ENCODE measurements at regions not wholly inside any gene's neighbourhood (a gene's known extent, or its start where the extent isn't known, plus 50 kb on each side); places are given as distances from the start of the nearest gene placed in this dataset.
"Not testable (repeated sequence)": the region's sequence is repeated elsewhere in the genome, so short reads cannot be mapped to it uniquely, and the experiment has no call there.

GRCh38 chr6:27773542-27774263 is 138.5 kb downstream of the OR2B2 start:
- DNase-seq, result not testable (repeated sequence)

DNA sequence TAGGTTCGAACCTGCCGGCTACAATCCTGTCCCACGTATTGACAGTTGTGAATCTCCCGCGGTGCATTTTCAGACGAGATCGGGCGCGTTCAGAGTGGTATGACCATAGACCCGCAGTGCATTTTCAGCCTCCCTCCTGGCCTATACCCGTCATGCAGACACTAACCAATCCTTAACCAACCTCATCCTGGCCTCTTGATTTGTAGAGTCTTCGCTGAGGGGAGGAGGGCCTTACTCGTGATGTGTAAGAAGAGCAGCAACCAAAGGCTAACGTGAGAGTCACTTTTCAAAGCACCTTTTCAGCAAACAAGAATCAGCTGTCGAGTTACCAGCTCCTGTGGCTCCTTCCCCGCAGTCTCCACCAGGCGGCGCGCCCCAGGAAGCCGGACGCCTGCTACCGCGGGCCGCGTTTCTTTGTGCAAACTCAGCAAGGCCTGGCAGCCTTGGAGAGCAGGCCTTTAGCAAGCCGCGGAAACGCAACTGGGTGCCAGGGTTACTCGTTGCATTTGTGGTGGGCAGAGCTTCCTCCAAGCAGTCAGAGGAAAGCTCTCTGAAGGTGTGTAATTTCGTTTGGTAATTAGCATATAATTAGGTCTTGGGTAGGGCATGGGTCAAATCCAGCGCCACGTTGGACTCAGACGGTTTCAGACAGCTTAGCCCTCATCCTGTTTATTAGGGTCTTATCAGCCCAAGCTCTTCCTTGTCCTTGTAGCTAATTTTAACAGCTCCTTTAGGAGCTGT is 139.8 kb downstream of the OR2B2 start:
- DNase-seq, result peak; percentile 85

GRCh38 chr6:27771235-27771634 is 141.0 kb downstream of the OR2B2 start:
- DNase-seq, result no peak

GRCh38 chr6:27770724-27771123 is 141.5 kb downstream of the OR2B2 start:
- no peak for DNase-seq

DNA sequence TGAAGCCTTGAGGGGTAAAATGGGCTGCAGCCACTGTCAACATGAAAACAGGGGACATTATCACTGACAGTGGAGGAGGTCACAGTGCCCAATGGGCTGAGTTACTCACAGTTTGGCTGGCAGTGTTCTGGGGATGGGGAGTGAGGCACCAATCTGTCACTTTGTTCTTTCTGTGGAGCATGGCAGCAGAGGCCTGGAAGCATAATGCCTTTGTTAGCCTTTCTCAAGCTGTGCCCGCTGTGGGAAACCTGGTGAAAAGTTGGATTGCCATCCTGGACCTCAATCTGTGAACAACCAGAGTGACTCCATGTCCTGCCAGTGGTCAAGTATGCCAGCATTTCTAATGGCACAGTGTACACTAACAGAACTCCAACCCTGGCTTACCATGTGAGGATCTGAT is 143.6 kb downstream of the OR2B2 start:
- no peak for DNase-seq

GRCh38 chr6:27767851-27768250 is 144.3 kb downstream of the OR2B2 start:
- no peak for DNase-seq

DNA sequence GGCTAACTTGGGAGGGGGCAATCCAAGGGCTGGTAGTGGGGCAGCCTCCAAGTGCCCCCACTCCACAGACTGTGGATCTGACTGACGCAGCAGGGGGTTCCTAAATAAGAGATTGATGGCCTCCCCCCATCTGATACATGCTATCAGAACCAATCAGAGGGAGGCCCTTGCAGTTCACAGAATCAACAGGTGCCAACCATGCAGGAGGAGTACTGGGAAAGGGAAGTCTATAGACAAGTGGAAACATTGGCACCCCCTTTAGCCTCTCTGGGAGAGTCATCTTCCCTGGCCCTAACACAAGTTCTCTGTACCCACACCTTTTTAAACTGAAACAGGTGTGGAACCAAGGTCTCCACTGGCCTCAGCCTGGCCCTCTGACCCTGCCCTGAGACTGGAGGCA is 145.8 kb downstream of the OR2B2 start:
- DNase-seq, result no peak

GRCh38 chr6:27765028-27765590 is 147.1 kb downstream of the OR2B2 start:
- DNase-seq, result no peak

DNA sequence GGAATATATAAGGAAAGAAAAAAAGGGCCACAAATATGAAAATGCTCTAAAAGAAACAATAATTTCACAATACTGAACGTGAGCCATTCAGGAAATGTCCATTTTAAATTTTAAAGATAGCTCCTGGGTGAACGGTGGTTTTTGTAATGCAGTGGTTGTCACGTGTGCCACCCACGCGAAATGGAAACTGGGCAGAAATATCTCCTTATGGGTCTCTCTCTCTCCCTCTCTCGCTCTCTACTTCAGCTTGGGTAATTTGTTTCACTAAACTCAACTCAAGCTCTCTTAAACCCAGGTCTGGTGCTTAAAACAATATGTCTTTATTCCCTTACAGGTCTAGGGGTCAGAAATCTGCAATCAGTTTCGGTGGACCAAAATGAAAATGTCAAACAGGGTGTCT is 150.8 kb downstream of the OR2B2 start:
- no peak for DNase-seq

DNA sequence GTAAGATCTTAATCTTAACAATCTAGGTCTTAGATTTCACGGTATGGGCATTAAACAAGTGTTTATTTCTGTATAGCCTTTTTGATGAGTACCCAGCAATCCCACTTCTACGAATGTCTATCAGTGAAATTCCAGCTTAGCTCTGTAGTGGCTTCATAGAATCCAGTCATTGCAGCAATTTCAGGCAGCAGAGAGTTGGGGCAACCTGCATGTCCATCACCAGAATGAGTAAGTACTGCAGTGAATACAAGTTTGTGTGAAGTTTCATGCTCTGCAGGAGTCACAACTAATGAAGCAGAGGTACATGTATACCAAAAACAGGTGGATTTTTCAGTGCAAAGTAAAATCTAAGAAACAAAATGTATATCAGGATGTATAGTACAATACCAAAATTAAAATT is 151.7 kb downstream of the OR2B2 start:
- no peak for DNase-seq

DNA sequence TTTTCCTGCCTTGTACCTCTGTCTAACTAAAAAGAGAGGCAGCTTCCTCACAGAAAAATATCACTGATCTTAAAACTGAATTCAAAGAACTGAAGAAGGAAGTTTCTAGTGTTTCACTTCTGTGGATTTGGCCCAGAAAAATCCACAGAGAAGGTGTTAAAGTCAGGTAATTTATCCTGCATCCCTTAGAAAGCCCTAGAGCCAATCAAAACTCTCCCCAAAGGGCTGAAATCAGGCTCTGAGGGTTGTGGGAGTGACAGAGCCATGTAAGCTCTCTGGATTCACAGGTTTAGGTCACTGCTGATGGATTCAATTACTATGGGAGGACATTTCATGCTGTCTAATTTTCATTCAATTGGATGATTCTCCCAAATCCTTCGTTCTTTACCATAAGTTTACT is 152.3 kb downstream of the OR2B2 start:
- no peak for DNase-seq

DNA sequence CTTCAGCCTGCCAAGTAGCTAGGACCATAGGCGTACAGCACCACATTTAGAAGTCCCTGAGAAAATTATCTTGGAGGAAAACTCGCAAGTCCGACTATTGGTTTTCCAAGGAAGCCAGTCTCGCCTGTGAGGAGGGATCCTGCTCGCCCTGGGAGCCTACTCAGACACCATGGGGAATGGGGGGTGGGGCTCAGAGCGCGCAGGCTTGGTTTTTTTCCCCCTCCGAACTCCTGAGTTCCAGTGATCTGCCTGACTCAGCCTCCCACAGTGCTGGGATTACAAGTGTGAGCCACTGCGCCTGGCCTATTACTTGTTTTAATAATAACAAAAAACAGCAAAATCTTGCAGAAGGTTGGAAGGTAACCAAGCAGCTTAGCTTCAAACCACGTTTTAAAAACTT is 153.7 kb downstream of the OR2B2 start:
- DNase-seq, result no peak

DNA sequence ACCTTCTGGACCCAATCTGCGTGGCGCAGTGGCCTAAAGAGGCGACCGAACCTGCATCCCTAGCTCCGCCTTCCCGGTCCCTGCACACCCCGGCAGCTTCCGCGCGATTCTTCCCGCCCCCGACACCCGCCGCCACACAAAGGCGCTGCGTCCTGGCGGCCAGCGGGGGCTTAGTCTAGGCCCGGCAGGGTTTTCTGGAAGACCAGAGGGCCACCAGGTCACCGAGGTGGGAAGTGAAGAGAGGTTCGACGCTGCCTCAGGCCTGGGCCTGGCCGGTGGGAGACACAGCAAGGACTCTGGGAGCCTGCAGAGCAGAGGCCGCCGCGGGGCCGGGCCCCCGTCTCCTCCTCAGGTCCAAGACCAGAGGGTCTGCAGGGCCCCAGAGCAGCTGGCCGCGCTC is 154.9 kb downstream of the OR2B2 start:
- DNase-seq, result no peak

DNA sequence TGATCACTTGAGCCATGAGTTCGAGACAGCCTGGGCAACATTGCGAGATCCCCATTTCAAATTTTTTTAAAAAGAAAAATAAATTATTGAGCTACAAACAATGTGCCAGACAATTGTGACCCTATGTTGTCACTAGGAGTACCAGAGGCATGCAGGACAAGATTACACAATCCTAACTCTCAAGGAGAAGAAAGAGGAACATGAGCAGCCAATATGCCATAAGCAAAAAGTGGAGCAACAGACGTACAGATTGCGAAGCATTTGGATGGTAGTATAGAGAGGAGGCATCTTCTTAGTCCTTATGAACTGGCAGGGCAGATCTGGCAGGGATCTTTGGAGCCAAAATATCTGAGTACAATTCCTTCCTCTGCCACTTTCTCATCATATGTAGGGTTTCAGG is 156.4 kb downstream of the OR2B2 start:
- DNase-seq, result no peak

GRCh38 chr6:27754408-27754782 is 157.8 kb downstream of the OR2B2 start:
- no peak for DNase-seq

DNA sequence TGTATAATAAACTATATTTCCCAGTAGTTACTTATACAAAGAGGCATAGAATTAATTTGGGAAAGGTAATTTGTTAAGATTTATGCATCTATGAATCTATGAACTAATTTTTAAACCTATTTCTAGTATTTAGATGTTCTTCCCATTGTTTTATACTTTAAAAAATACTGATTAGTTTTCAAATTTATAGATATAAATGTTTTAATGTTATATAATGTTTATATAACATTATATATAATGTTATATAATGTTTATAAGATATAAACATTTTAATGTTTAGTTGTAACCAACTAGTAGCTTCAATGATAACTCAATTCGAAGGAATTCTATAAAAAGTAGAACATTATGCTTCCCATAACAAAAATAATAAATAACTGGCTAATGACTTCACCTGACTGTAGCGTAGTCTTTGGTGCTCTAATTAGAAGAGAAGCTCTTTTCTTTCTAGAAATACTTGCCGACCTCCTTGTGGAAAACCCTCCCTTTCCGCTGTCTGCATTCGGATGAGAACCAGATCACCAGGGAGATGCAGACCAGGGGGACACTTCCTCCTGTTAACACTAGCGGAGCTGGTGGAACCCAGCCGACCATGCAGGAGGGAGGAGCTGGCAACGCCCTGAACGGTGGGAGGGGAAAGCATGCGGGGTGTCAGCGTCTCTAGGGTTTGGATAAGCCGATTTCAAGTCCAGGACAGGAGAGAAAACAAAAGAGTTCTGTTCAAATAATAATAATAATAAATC is 158.4 kb downstream of the OR2B2 start:
- peak; percentile 76 for DNase-seq

DNA sequence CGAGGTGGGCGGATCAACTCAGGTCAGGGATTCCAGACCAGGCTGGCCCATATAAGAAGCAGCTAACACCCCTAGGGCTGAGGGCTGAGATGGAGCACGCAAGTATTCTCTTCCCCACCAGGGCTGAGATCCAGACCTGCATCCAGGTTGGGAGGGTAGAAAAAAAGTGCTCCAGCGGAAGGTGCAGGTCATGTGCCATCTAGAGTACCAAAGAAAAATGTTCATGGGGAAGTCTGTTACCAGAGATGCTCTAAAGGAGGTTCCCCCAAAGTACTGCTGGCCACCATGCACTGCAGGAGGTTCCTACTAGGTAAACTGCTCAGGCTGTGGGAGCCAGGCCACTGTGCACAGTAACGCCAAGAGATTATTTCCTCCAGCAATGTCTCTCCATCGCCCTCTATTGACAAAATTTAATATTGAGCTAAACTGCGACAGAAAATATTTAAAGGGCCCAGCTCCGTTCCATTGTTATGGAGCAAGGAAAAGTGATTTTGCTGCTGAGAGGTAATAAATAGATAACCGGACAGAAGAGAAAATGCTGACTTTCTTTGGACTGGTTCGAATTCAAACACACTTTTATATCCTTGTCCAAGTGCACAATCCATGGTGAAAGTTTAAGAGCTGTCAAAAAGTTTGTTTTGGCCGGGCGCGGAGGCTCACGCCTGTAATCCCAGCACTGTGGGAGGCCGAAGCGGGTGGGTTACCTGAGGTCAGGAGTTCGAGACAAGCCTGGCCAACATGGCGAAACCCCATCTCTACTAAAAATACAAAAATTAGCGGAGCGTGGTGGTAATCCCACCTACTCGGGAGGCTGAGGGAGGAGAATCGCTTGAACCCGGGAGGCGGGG is 159.9 kb downstream of the OR2B2 start:
- DNase-seq, result peak; percentile 91

DNA sequence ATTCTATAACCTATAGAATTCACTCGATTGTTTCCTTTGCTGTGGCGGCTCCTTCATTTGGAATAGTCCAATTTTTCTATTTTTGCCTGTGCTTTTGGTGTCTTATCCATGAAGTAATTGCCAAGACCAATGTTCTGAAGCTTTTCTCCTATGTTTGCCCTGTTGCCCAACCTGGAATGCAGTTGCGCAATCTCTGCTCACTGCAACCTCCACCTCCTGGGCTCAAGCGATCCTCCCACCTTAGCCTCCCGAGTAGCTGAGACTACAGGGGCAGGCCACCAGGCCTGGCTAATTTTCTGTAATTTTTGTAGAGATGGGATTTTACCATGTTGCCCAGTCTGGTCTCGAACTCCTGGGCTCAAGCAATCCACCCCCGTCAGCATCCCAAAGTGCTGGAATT is 163.5 kb downstream of the OR2B2 start:
- no peak for DNase-seq

- DNase-seq, result no peak
Measured at GRCh38 chr6:27747637-27748036, 164.6 kb downstream of the OR2B2 start.

GRCh38 chr6:27746860-27747259 is 165.3 kb downstream of the OR2B2 start:
- not testable (repeated sequence) for DNase-seq

DNA sequence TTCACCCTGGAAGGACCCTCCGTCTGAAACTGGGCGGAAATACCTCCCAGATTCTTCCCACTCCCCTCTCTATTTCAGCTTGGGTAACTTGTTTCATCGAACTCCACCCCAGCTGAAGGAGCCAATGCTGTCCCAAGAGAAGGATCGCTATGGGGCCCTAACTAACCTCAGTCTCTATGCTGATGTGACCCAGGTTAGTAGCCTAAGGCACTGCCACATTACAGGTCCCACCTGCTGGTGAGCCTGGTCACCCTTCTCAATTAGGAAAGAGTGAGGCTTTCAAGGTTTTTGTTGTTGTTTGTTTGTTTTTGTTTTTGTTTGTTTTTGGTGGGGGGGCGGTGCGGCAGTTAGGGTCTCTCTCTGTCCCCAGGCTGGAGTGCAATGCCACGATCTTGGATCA is 168.4 kb downstream of the OR2B2 start:
- no peak for DNase-seq

All from renal pelvis (tissue), 1 donor.